Vagina (tissue), 2 donors: ENCODE measurements at regions not wholly inside any gene's neighbourhood (a gene's known extent, or its start where the extent isn't known, plus 50 kb on each side); places are given as distances from the start of the nearest gene placed in this dataset.

Source experiments
- CTCF ChIP-seq, 3 experiments: fragments of 450-650 bp in 2 of 3; fragments of 200-600 bp in 1 of 3; sonication (generic) in 1 of 3; IDR thresholded peaks; one replicate each; pipeline ENCODE4 v1.5.1; 2017 to 2019; ENCODE audit warnings: antibody characterized with exemption in 3 of 3, mild to moderate bottlenecking in 2 of 3, moderate library complexity in 2 of 3
- POLR2AphosphoS5 ChIP-seq, 2 donors: sonication (generic); formaldehyde crosslinking; IDR thresholded peaks; one replicate each; pipeline ENCODE4 v1.9.0; 2017; ENCODE audit warnings: antibody characterized with exemption in 2 of 2, mild to moderate bottlenecking in 2 of 2, low read depth in 1 of 2; ENCODE audit not compliant: insufficient read depth in 1 of 2

DNA sequence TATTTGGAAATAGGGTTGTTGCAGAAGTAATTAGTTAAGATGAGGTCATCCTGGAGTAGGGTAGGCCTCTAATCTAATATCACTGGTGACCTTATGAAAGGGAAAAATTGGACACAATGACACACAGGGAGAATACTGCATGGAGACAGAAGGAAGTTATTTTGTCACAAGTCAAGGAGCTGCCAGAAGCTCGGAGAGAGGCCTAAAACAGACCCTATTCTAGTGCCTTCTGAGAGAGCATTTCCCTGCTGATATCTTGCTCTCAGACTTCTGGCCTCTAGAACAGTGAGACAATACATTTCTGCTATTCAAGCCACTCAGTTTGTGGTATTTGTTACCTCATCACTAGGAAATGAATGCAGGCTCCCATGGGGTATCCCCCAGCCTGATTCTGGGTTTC is 332.9 kb downstream of the CSNK1G3 start:
- TF ChIP-seq CTCF (IDR thresholded peaks at IDR 0.05) (no peak), POLR2AphosphoS5 (IDR thresholded peaks at IDR 0.05; ENCODE audit: insufficient read depth in 1 of 2, low read depth in 1 of 2) (no peak)
